ENCODE measurements at regions not wholly inside any gene's neighbourhood (a gene's known extent, or its start where the extent isn't known, plus 50 kb on each side); places are given as distances from the start of the nearest gene placed in this dataset.

DNA sequence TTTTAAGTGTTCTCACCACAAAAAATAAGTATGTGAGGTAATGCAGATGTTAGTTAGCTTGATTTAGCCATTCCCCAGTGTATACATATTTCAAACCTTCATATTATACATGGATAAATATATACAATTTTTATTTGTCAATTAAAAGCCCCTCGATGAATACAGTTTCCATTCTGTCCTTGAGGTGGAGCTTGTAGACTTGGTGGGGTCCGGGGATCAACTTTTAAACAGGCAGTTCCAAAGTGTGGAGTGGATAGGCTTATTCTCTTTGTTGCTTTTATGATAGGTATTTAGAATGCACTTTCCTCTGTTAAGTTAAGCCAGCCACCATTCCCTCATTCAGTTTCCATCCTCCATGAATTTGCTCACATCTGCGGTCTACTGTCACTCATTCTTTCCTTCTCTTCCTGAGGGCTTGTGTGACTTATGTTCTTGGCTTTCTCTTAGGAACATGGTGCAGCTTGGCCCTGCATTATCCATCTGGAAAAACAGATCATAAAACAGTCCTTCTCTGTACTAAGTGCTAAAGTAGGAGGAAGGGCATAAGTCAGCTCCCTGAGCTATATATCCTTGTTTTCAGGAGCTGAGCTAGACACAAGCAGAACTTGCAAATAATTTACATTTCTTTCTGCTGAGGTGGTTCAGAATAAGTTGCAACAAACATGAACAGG is 149.1 kb downstream of the NFKBIZ start:
- no peak for TF ChIP-seq BHLHE40 (IDR thresholded peaks at IDR 0.05; ENCODE audit: borderline replicate concordance in 1 of 2, low read depth in 2 of 2, low read length in 1 of 2)
- TF ChIP-seq, protein P1, sequence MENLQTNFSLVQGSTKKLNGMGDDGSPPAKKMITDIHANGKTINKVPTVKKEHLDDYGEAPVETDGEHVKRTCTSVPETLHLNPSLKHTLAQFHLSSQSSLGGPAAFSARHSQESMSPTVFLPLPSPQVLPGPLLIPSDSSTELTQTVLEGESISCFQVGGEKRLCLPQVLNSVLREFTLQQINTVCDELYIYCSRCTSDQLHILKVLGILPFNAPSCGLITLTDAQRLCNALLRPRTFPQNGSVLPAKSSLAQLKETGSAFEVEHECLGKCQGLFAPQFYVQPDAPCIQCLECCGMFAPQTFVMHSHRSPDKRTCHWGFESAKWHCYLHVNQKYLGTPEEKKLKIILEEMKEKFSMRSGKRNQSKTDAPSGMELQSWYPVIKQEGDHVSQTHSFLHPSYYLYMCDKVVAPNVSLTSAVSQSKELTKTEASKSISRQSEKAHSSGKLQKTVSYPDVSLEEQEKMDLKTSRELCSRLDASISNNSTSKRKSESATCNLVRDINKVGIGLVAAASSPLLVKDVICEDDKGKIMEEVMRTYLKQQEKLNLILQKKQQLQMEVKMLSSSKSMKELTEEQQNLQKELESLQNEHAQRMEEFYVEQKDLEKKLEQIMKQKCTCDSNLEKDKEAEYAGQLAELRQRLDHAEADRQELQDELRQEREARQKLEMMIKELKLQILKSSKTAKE (IDR thresholded peaks at IDR 0.05; ENCODE audit: low read depth, poor library complexity, severe bottlenecking): no peak
- TF ChIP-seq KDM1A (IDR thresholded peaks at IDR 0.05; ENCODE audit: borderline replicate concordance): no peak
- TF ChIP-seq SPI1 (IDR thresholded peaks at IDR 0.05; ENCODE audit: borderline replicate concordance, insufficient read depth, low read depth, low read length): no peak
- TF ChIP-seq, protein P2, sequence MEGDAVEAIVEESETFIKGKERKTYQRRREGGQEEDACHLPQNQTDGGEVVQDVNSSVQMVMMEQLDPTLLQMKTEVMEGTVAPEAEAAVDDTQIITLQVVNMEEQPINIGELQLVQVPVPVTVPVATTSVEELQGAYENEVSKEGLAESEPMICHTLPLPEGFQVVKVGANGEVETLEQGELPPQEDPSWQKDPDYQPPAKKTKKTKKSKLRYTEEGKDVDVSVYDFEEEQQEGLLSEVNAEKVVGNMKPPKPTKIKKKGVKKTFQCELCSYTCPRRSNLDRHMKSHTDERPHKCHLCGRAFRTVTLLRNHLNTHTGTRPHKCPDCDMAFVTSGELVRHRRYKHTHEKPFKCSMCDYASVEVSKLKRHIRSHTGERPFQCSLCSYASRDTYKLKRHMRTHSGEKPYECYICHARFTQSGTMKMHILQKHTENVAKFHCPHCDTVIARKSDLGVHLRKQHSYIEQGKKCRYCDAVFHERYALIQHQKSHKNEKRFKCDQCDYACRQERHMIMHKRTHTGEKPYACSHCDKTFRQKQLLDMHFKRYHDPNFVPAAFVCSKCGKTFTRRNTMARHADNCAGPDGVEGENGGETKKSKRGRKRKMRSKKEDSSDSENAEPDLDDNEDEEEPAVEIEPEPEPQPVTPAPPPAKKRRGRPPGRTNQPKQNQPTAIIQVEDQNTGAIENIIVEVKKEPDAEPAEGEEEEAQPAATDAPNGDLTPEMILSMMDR (IDR thresholded peaks at IDR 0.05 in 2 of 3, conservative IDR thresholded peaks at IDR 0.05 in 1 of 3; ENCODE audit: control insufficient read depth in 2 of 3, extremely low read depth in 1 of 3, insufficient read depth in 1 of 3, low read depth in 3 of 3, low read length in 3 of 3): no peak
- no peak for TF ChIP-seq TAF1 (IDR thresholded peaks at IDR 0.05; ENCODE audit: borderline replicate concordance, low read depth, low read length)
- no peak for TF ChIP-seq EP300 (IDR thresholded peaks at IDR 0.05; ENCODE audit: borderline replicate concordance in 1 of 2, control insufficient read depth in 1 of 2, low read depth in 2 of 2, low read length in 2 of 2)
- TF ChIP-seq RCOR1 (conservative IDR thresholded peaks at IDR 0.05; ENCODE audit: low read depth, low read length): no peak
- TF ChIP-seq, protein P3, sequence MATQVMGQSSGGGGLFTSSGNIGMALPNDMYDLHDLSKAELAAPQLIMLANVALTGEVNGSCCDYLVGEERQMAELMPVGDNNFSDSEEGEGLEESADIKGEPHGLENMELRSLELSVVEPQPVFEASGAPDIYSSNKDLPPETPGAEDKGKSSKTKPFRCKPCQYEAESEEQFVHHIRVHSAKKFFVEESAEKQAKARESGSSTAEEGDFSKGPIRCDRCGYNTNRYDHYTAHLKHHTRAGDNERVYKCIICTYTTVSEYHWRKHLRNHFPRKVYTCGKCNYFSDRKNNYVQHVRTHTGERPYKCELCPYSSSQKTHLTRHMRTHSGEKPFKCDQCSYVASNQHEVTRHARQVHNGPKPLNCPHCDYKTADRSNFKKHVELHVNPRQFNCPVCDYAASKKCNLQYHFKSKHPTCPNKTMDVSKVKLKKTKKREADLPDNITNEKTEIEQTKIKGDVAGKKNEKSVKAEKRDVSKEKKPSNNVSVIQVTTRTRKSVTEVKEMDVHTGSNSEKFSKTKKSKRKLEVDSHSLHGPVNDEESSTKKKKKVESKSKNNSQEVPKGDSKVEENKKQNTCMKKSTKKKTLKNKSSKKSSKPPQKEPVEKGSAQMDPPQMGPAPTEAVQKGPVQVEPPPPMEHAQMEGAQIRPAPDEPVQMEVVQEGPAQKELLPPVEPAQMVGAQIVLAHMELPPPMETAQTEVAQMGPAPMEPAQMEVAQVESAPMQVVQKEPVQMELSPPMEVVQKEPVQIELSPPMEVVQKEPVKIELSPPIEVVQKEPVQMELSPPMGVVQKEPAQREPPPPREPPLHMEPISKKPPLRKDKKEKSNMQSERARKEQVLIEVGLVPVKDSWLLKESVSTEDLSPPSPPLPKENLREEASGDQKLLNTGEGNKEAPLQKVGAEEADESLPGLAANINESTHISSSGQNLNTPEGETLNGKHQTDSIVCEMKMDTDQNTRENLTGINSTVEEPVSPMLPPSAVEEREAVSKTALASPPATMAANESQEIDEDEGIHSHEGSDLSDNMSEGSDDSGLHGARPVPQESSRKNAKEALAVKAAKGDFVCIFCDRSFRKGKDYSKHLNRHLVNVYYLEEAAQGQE (IDR thresholded peaks at IDR 0.05; ENCODE audit: low read depth, low read length): no peak
